Loucy (cell line): ENCODE measurements at regions not wholly inside any gene's neighbourhood (a gene's known extent, or its start where the extent isn't known, plus 50 kb on each side); places are given as distances from the start of the nearest gene placed in this dataset.

ENCODE experiments used
- CTCF ChIP-seq: fragments of 200-600 bp; sonication (generic); conservative IDR thresholded peaks from 2 replicates; pipeline ENCODE4 v1.5.1; 2014; ENCODE audit warnings: mild to moderate bottlenecking, antibody characterized with exemption, low read length
- EZH2phosphoT487 ChIP-seq: fragments of 200-600 bp; IDR thresholded peaks from 2 replicates; pipeline ENCODE4 v1.6.1; 2018; ENCODE audit warnings: antibody characterized with exemption, mild to moderate bottlenecking, moderate library complexity, borderline replicate concordance

GRCh38 chr3:35335703-35336102 is 303.6 kb upstream of the ARPP21 start:
- no peak for TF ChIP-seq CTCF
- no peak for TF ChIP-seq EZH2phosphoT487
